A673 (cell line): ENCODE measurements at regions not wholly inside any gene's neighbourhood (a gene's known extent, or its start where the extent isn't known, plus 50 kb on each side); places are given as distances from the start of the nearest gene placed in this dataset.
"Not testable (repeated sequence)": the region's sequence is repeated elsewhere in the genome, so short reads cannot be mapped to it uniquely, and the experiment has no call there.

Source experiments
- CTCF ChIP-seq: fragments of 300-800, 200-600 bp; sonication (generic); conservative IDR thresholded peaks from 2 replicates; pipeline ENCODE4 v1.5.1; 2017; ENCODE audit warnings: low read depth, mild to moderate bottlenecking, antibody characterized with exemption, low read length, moderate library complexity, mixed read lengths
- EZH2 ChIP-seq: fragments of 200-600 bp; sonication (generic); IDR thresholded peaks from 2 replicates; pipeline ENCODE4 v1.6.1; 2017; ENCODE audit warnings: borderline replicate concordance, low read depth, mild to moderate bottlenecking, mixed read lengths, antibody characterized with exemption, low read length; ENCODE audit not compliant: poor library complexity, severe bottlenecking

GRCh38 chr11:49823188-49823587 is 129.0 kb upstream of the OR4C13 start:
- TF ChIP-seq EZH2, CTCF: not testable (repeated sequence)
